OCI-LY1 (cell line): ENCODE measurements at regions not wholly inside any gene's neighbourhood (a gene's known extent, or its start where the extent isn't known, plus 50 kb on each side); places are given as distances from the start of the nearest gene placed in this dataset.

Experiments used
- H2AFZ ChIP-seq: fragments of 200-600 bp; sonication (generic), shearing (Covaris generic); 2 replicates; pipeline ENCODE4 v1.6.0; 2014; ENCODE audit warnings: antibody characterized with exemption, mild to moderate bottlenecking, low read length
- H3F3A ChIP-seq: fragments of 200-600 bp; sonication (generic), shearing (Covaris generic); 2 replicates; pipeline ENCODE4 v1.6.0; 2014; ENCODE audit warnings: mild to moderate bottlenecking, antibody characterized with exemption, low read length, moderate library complexity; ENCODE audit not compliant: insufficient read depth
- H3K27ac ChIP-seq: fragments of 200-600 bp; sonication (generic); 2 replicates; pipeline ENCODE4 v1.5.1; 2014; ENCODE audit warnings: low read length, mixed run types, mild to moderate bottlenecking, low read depth; ENCODE audit not compliant: poor library complexity, severe bottlenecking
- H3K27me3 ChIP-seq: fragments of 200-600 bp; sonication (generic); 2 replicates; pipeline ENCODE4 v1.6.0; 2014; ENCODE audit warnings: antibody characterized with exemption, mild to moderate bottlenecking, low read length, moderate library complexity; ENCODE audit not compliant: insufficient read depth
- H3K36me3 ChIP-seq: fragments of 200-600 bp; sonication (generic); 2 replicates; pipeline ENCODE4 v1.6.1; 2014; ENCODE audit warnings: mild to moderate bottlenecking, antibody characterized with exemption, low read length, moderate library complexity, mixed read lengths; ENCODE audit not compliant: insufficient read depth
- H3K4me1 ChIP-seq: fragments of 200-600 bp; sonication (generic); 2 replicates; pipeline ENCODE4 v1.5.1; 2014; ENCODE audit warnings: mild to moderate bottlenecking, low read length, moderate library complexity; ENCODE audit not compliant: insufficient read depth, severe bottlenecking
- H3K4me2 ChIP-seq: fragments of 200-600 bp; sonication (generic), shearing (Covaris generic); 2 replicates; pipeline ENCODE4 v1.6.1; 2014; ENCODE audit warnings: low read length
- H3K4me3 ChIP-seq: fragments of 200-600 bp; sonication (generic); 2 replicates; pipeline ENCODE4 v1.5.1; 2014; ENCODE audit warnings: low read length, low read depth, mild to moderate bottlenecking, mixed read lengths; ENCODE audit not compliant: poor library complexity, severe bottlenecking
- H3K79me2 ChIP-seq: fragments of 200-600 bp; shearing (Covaris generic); 2 replicates; pipeline ENCODE4 v1.6.1; 2016; ENCODE audit warnings: mixed run types, low read length, mixed read lengths; ENCODE audit not compliant: insufficient read depth
- H3K9ac ChIP-seq: fragments of 200-600 bp; sonication (generic), shearing (Covaris generic); 2 replicates; pipeline ENCODE4 v1.6.1; 2014; ENCODE audit warnings: mild to moderate bottlenecking, low read length, mixed read lengths
- H3K9me2 ChIP-seq: fragments of 200-600 bp; sonication (generic), shearing (Covaris generic); 2 replicates; pipeline ENCODE4 v1.6.1; 2014; ENCODE audit warnings: low read depth, mild to moderate bottlenecking, low read length, mixed read lengths
- H3K9me3 ChIP-seq: fragments of 200-600 bp; shearing (Covaris generic); 2 replicates; pipeline ENCODE4 v1.6.1; 2014; ENCODE audit warnings: low read length, mixed read lengths
- H4K20me1 ChIP-seq: fragments of 200-600 bp; sonication (generic), shearing (Covaris generic); 2 replicates; pipeline ENCODE4 v1.6.0; 2016; ENCODE audit warnings: mild to moderate bottlenecking, low read length; ENCODE audit not compliant: insufficient read depth
- CTCF ChIP-seq: fragments of 200-600 bp; sonication (generic), shearing (Covaris generic); IDR thresholded peaks from 2 replicates; pipeline ENCODE4 v1.5.1; 2017; ENCODE audit warnings: mild to moderate bottlenecking, antibody characterized with exemption, low read length, moderate library complexity, mixed read lengths
- EZH2 ChIP-seq: fragments of 200-600 bp; sonication (generic), shearing (Covaris generic); IDR thresholded peaks from 2 replicates; pipeline ENCODE4 v1.8.0; 2017; ENCODE audit warnings: borderline replicate concordance, mixed run types, mild to moderate bottlenecking, antibody characterized with exemption, low read length, moderate library complexity, mixed read lengths

DNA sequence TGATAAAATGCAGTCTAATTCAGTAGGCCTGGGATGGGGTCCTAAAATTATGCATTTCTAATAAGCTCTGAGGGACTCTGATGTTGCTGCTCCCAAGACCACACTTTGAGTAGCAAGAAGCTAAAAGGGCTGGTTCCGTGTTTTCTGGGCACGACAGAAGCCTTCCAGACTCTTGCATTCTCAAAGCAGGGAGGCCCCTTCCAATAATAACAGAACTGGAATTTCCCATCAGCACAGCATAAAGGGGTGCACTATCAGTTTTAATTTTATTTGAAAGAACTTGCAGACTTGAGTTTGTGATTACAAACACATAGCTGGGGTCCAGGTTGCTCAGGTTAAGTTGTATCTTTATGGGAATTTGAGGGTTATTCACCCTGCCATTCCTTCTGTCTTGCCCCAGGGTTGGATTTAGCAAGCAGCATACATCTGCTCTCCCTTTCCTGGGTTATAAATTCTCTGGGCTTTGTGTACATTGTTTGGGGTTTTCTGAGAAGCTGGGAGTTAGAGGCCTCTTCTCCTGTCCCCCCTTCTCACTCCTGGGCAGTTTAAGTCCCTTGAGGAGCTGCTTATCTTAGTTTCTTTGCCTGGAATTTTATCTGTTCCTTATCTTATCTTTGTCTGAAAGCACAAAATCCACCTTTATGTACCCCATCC lies 94.2 kb upstream of the SLC2A1 start:
- H3K27ac ChIP-seq: no peak overlapping the region
- no peaks in the 10 kb centered on the region for H3K9me2 ChIP-seq
- H2AFZ ChIP-seq: no peak overlapping the region
- H3K36me3 ChIP-seq: no peaks in the 10 kb centered on the region
- no peaks in the 10 kb centered on the region for H3K4me1 ChIP-seq
- H3K4me3 ChIP-seq: no peak overlapping the region
- H3F3A ChIP-seq: no peaks in the 10 kb centered on the region
- no peaks in the 10 kb centered on the region for H3K79me2 ChIP-seq
- no peak overlapping the region for H3K4me2 ChIP-seq
- no peaks in the 10 kb centered on the region; the same call in 1 of the 2 replicates for H3K27me3 ChIP-seq
- TF ChIP-seq EZH2: no peak
- no peak for TF ChIP-seq CTCF
- no peaks in the 10 kb centered on the region for H4K20me1 ChIP-seq
- H3K9ac ChIP-seq: no peak overlapping the region
- H3K9me3 ChIP-seq: no peaks in the 10 kb centered on the region

GRCh38 chr1:43052322-43052721 lies 93.7 kb upstream of the SLC2A1 start:
- Histone ChIP-seq H3K4me2 (no peak overlapping the region), H3K9me2 (no peaks in the 10 kb centered on the region), H3K9me3 (no peaks in the 10 kb centered on the region), H3K36me3 (no peaks in the 10 kb centered on the region), H3K4me1 (no peaks in the 10 kb centered on the region), H3K4me3 (no peak overlapping the region), H3K9ac (no peak overlapping the region), H3K27ac (no peak overlapping the region), H4K20me1 (no peaks in the 10 kb centered on the region), H3K27me3 (no peaks in the 10 kb centered on the region; the same call in 1 of the 2 replicates), H2AFZ (no peak overlapping the region), H3F3A (no peaks in the 10 kb centered on the region), H3K79me2 (no peaks in the 10 kb centered on the region)
- no peak for TF ChIP-seq CTCF
- TF ChIP-seq EZH2: no peak

DNA sequence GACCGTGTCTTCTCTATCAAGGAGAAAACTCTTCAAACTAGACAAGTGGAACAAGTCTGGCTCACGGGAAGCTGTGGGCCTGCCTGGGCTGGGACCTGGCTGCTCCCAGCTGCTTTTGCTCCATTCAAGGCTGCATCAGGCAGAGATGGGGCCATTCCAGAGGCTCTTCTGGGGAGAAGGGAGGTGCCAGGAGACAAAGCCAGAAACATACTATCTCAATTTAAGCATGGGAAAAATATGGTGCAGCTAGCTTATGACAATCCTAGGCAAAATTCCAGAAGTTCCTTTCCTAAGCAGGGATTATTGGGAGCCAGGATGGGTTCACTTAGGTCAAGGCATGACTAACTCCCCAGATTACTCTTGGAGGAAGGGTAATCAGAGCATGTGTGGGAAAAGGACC lies 90.8 kb upstream of the SLC2A1 start:
- no peaks in the 10 kb centered on the region; the same call in 1 of the 2 replicates for H3K27me3 ChIP-seq
- H3K79me2 ChIP-seq: no peaks in the 10 kb centered on the region
- no peak overlapping the region for H3K4me3 ChIP-seq
- H3K9me3 ChIP-seq: no peaks in the 10 kb centered on the region
- no peak overlapping the region for H3K4me2 ChIP-seq
- no peaks in the 10 kb centered on the region for H3F3A ChIP-seq
- H3K9me2 ChIP-seq: no peaks in the 10 kb centered on the region
- TF ChIP-seq EZH2: no peak
- TF ChIP-seq CTCF: no peak
- H2AFZ ChIP-seq: no peak overlapping the region
- no peaks in the 10 kb centered on the region for H3K36me3 ChIP-seq
- no peak overlapping the region for H3K9ac ChIP-seq
- H3K27ac ChIP-seq: no peak overlapping the region
- H4K20me1 ChIP-seq: no peaks in the 10 kb centered on the region
- H3K4me1 ChIP-seq: no peaks in the 10 kb centered on the region
